ENCODE measurements at regions not wholly inside any gene's neighbourhood (a gene's known extent, or its start where the extent isn't known, plus 50 kb on each side); places are given as distances from the start of the nearest gene placed in this dataset.

DNA sequence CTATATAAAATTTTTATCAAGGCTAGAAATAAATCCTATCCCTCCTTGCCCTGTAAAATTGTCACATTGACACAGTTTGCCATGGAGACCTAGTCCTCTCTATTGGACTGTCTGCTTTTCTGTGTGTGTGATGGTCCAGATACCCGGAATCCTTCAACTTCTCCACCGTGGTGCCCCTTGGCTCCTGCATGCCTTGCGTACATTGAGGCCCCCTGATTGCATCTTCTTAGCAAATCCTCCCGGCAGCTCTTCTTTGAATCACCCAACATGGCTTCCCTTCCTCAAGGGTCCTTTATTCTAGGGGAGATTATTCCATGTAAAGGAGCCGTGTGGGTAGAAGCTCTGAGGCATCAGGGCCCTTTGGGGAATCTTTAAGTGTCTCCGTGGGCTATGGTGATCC, 219.5 kb downstream of the CDC5L start:
- Histone ChIP-seq H3K4me1 (no peaks in the 10 kb centered on the region), H3K9me3 (no peaks in the 10 kb centered on the region), H3K4me3 (no peak overlapping the region), H3K27me3 (no peaks in the 10 kb centered on the region), H3K36me3 (no peaks in the 10 kb centered on the region), H3K27ac (no peak overlapping the region)
- DNase-seq (ENCODE audit: low spot score in 2 of 2), result peak in 1 of 2 donors; percentile 58
- whole genome bisulfite sequencing, result 94% methylated on average over 6 of the region's 6 CpGs
- TF ChIP-seq EP300 (IDR thresholded peaks at IDR 0.05) (no peak), POLR2A (IDR thresholded peaks at IDR 0.05) (no peak), POLR2AphosphoS5 (IDR thresholded peaks at IDR 0.05) (no peak)
- TF ChIP-seq, protein P1, sequence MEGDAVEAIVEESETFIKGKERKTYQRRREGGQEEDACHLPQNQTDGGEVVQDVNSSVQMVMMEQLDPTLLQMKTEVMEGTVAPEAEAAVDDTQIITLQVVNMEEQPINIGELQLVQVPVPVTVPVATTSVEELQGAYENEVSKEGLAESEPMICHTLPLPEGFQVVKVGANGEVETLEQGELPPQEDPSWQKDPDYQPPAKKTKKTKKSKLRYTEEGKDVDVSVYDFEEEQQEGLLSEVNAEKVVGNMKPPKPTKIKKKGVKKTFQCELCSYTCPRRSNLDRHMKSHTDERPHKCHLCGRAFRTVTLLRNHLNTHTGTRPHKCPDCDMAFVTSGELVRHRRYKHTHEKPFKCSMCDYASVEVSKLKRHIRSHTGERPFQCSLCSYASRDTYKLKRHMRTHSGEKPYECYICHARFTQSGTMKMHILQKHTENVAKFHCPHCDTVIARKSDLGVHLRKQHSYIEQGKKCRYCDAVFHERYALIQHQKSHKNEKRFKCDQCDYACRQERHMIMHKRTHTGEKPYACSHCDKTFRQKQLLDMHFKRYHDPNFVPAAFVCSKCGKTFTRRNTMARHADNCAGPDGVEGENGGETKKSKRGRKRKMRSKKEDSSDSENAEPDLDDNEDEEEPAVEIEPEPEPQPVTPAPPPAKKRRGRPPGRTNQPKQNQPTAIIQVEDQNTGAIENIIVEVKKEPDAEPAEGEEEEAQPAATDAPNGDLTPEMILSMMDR (IDR thresholded peaks at IDR 0.05), result no peak

DNA sequence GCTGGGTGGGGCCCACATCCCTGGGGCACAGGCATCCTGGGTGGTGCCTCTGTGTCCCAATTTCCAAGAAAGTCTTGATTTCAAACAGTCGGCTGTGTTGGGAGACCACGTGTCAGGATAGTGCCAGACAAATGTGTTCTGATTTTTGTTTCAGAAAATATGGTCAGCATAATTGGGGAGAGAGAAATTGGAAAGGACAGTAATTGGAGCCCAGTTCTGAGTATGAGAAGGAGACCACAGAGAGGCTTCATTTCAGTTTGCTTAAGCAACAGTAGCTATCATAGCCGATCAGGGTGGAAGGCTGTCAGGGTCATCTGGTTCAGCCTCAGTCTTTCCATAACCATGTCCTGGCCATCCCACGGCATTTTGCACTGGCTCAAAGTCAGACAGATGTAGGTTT, 220.7 kb downstream of the CDC5L start:
- H3K27ac ChIP-seq, result no peak overlapping the region
- no peak for DNase-seq (ENCODE audit: low spot score in 2 of 2)
- no peaks in the 10 kb centered on the region for H3K9me3 ChIP-seq
- no peaks in the 10 kb centered on the region for H3K4me1 ChIP-seq
- TF ChIP-seq EP300 (IDR thresholded peaks at IDR 0.05) (no peak), POLR2A (IDR thresholded peaks at IDR 0.05) (no peak), POLR2AphosphoS5 (IDR thresholded peaks at IDR 0.05) (no peak)
- TF ChIP-seq, protein P1 (IDR thresholded peaks at IDR 0.05), result no peak
- no peaks in the 10 kb centered on the region for H3K27me3 ChIP-seq
- H3K4me3 ChIP-seq, result no peak overlapping the region
- WGBS, result 58% methylated on average over 4 of the region's 4 CpGs
- no peaks in the 10 kb centered on the region for H3K36me3 ChIP-seq

DNA sequence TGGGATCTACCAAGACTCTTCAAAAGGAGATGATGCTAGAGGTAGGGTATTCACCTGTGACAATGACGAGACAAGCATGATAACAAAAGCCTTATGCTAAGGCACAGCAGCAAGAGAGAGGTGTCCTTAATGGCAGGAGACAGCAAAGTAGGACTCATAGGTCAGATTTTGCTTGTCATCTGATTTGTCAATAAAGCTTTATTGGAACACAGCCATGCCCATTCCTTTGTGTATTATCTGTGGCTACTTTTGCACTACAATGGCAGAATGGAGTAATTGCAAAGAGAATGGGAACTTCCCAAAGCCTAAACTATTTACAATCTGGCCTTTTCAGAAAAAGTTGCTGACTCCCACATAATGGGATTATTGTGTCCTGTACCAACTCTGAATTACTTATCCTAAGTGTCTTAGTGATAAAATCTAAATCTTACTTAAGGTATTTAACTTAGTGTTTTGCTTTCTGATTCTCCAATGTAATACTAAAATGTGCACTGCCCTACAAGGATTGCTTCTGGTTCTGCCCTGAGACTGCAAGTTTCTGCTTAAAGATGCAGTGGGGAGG, 221.6 kb downstream of the CDC5L start:
- no peaks in the 10 kb centered on the region for H3K4me1 ChIP-seq
- H3K27me3 ChIP-seq, result no peaks in the 10 kb centered on the region
- WGBS, result 97% methylated on average over 1 of the region's 1 CpG
- H3K4me3 ChIP-seq, result no peak overlapping the region
- TF ChIP-seq, protein P1 (IDR thresholded peaks at IDR 0.05), result no peak
- TF ChIP-seq EP300 (IDR thresholded peaks at IDR 0.05) (no peak), POLR2AphosphoS5 (IDR thresholded peaks at IDR 0.05) (no peak), POLR2A (IDR thresholded peaks at IDR 0.05) (no peak)
- DNase-seq (ENCODE audit: low spot score in 2 of 2), result no peak
- H3K9me3 ChIP-seq, result no peaks in the 10 kb centered on the region
- no peaks in the 10 kb centered on the region for H3K36me3 ChIP-seq
- H3K27ac ChIP-seq, result no peak overlapping the region

DNA sequence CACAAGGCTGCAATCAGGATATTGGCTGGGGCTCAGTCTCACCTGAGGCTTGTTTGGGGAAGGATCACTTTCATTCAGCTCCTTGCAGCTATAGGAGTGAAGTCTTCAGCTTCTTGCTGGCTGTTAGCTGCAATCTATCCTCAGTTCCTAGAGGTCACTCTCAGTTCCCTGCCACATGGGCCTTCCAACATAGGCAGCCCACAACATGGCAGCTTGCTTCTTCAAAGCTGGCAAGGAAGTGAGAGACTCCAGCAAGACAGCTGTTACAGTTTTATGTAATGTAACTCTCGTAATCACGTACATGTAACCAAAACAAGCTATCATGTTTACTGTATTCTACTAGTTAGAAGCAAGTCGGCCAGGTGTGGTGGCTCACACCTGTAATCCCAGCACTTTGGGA, 226.9 kb downstream of the CDC5L start:
- no peak for DNase-seq (ENCODE audit: low spot score in 2 of 2)
- Histone ChIP-seq H3K36me3 (no peaks in the 10 kb centered on the region), H3K9me3 (no peaks in the 10 kb centered on the region), H3K27ac (no peak overlapping the region), H3K27me3 (no peaks in the 10 kb centered on the region), H3K4me3 (no peak overlapping the region), H3K4me1 (no peaks in the 10 kb centered on the region)
- TF ChIP-seq POLR2AphosphoS5 (IDR thresholded peaks at IDR 0.05) (no peak), POLR2A (IDR thresholded peaks at IDR 0.05) (no peak), EP300 (IDR thresholded peaks at IDR 0.05) (no peak)
- TF ChIP-seq, protein P1 (IDR thresholded peaks at IDR 0.05), result no peak
- 89% methylated on average over 3 of the region's 3 CpGs for WGBS

DNA sequence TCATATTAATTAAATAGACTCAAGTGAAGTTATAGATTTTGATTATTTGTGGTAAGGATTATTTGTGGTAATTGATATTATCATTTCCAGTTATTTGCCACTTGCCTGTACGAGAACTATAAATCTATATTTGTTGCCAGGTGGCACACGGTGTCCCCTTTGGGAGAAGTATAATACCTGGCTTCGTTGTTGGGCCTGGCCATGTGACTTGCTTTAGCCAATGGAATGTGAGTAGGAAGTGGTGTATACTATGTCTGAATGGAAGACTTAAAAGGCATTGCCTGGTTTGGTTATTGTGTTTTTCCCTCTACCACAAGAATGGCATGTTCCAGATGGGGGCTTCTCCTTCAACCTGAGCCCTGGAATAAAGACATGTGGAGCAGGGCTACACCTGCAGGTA, 228.1 kb downstream of the CDC5L start:
- Histone ChIP-seq H3K4me1 (no peaks in the 10 kb centered on the region), H3K9me3 (no peaks in the 10 kb centered on the region), H3K27me3 (no peaks in the 10 kb centered on the region), H3K36me3 (no peaks in the 10 kb centered on the region), H3K27ac (no peak overlapping the region), H3K4me3 (no peak overlapping the region)
- 70% methylated on average over 3 of the region's 3 CpGs for WGBS
- no peak for TF ChIP-seq EP300 (IDR thresholded peaks at IDR 0.05)
- TF ChIP-seq POLR2A (IDR thresholded peaks at IDR 0.05), result no peak
- TF ChIP-seq, protein P1 (IDR thresholded peaks at IDR 0.05), result no peak
- no peak for TF ChIP-seq POLR2AphosphoS5 (IDR thresholded peaks at IDR 0.05)
- no peak for DNase-seq (ENCODE audit: low spot score in 2 of 2)

Data from suprapubic skin (tissue), 4 donors.